Fibroblast of peridontal ligament (primary cell): ENCODE measurements at regions not wholly inside any gene's neighbourhood (a gene's known extent, or its start where the extent isn't known, plus 50 kb on each side); places are given as distances from the start of the nearest gene placed in this dataset.

Source experiments
- DNase-seq: peaks from one replicate; pipeline ENCODE4 v3.0.0-alpha.2; 2010; ENCODE audit errors: extremely low read depth

DNA sequence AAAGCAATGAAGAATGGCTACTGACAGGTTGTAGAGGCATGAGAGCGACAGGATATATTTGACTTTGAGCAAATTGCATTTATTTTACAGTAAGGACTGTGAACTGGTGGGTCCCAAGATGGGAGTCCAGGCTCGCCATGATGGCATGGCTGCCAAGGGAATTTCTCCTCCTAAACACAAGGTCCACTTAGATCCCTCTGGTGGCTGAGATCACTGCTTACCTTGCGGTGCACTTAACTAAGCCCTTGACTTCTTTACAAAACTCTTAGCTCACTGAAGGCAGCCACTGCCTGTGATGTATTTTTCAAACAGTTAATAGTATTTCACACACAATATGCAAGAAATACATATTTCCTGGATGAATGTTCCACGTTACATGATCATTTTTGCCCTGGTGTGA lies 50.3 kb upstream of the SORBS2 start:
- DNase-seq: no peak

DNA sequence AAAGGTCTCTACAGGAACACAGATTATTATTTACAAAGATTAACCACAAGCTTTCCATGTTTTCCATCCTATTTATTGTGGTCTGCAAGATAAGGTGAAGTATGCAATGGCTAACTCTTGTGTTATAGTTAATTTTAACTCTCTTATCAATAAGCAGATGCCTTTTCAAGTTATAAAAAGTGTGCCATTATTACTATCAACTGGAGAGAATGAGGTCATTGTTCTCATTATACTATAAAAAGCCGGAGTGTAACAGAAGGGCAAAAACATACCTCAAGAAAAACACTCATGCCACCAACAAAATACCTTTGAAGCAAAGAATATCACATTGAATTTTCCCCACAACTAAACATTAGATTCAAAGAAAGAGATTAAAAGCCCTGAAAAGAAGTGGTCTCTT lies 52.0 kb upstream of the SORBS2 start:
- no peak for DNase-seq

DNA sequence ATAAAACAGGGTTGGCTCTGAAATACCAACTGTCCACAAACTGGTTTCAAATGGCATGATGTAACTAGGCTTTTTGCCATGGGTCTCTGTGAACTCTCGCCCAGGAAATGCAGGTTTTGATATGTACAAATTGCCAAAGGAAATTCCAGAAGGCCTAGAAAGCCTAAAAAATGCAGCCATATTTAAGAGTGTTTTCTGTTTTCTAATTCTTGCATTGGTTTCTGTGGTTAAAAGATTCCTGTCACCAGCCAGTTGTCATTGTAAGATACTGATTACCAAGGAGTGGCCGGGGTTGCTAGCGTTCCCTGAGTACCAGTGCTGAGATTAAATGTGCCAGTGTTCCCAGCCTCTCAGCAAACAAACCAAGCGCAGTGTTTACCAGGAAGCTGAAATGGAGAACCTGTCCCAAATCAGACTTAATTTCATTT lies 53.9 kb upstream of the SORBS2 start:
- DNase-seq: peak; percentile 75

DNA sequence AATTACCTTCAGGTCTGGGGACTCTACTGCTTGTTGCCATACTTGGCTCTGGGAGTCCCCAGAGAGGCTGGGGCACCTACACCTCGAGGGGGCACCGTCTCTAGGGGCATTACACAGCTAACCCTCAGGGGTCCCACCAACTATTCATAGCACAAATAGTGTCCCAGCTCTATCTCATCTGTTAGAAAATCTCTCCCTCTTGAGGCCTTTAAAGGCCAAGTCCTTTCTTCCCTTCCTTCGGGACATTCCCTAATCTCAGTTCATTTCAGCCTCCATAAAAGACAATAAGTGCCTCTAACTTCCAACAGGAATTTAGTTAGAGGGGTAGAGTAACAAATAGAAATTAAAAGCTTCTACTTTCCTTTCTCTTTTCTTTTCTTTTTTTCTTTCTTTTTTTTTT lies 55.8 kb upstream of the SORBS2 start:
- no peak for DNase-seq

DNA sequence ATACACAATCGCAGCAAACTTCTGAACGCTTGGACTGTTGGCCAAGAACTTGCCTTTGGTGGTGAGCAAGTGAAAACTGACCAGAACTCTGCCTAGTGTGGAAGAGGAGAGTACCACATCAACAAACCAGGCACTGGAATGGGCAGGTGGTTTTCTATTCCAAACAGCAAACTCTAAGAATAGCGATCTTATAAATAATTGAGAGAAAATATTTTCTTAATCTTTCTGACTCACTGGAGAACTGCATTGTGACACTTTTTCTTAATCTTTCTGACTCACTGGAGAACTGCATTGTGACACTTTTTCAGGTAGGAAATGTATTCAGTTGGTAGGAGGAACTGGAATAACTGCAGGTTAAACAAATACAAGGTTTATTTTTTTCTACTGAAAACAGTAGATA lies 57.0 kb upstream of the SORBS2 start:
- no peak for DNase-seq

DNA sequence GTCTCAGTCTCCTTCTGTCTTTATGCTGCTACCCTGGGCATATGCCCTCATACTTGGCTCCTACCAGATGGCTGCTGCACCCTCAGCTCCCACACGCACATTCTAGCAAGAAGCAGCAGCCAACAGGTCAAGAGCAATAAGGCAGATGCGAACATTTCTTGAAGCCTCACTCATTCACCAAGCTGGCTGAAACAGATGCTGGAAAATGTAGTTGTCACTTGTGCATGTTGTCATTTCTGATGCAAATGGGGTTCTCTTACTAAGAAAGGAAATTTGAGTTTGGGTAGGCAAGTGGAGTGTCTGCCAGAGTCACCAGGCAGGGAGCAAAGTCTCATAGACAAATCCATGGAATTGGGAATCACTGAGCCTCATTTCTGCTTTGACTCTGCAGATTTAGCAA lies 57.4 kb upstream of the SORBS2 start:
- DNase-seq: no peak

DNA sequence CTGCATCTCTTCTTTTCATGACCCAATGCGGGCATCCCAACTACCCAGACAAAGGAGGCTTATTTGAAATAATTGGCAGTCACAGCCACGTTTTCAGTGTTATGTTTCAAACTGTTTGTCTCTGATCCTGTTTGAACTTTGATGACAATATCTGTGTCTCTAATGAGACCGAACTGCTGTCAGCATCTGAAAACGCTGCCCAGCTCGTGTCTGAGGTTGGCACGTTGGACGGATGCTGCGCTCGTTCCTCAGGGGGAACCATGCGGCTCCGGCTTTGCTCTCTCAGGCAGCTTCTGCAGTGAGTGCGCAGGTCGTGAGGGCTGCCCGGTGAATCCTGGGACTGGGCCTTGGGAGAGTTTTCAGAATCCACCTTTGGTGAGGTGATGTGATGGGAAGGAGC lies 58.4 kb upstream of the SORBS2 start:
- DNase-seq: no peak

DNA sequence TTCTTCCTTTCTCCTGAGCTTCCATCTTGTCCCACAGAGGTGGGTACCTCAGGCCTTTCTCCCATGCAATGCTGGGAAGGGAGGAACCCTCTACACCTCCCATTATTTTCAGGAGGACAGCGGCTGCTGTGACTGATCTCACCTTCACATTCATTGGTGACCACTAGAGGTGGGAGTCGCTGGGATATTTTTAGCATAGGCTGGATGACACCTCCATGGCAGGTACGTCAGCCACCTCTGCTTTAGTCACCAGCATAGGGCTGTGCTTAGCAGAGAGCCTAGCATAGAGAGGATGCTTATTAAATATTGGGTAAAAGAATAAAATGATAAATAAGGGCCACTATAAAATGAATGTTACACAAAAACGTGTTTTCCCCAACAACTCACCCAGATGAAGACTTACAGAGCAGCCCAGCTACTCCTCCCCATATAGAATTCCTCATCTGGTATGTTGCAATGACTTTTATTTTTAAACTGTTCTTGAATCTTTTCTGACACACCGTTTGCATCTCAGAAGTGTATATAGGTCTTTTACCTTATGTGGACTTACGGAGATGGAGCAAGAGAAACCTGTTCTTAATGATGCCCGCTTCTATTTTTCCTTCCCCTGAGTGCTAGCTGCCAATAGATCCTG lies 60.9 kb upstream of the SORBS2 start:
- DNase-seq: peak; percentile 19

DNA sequence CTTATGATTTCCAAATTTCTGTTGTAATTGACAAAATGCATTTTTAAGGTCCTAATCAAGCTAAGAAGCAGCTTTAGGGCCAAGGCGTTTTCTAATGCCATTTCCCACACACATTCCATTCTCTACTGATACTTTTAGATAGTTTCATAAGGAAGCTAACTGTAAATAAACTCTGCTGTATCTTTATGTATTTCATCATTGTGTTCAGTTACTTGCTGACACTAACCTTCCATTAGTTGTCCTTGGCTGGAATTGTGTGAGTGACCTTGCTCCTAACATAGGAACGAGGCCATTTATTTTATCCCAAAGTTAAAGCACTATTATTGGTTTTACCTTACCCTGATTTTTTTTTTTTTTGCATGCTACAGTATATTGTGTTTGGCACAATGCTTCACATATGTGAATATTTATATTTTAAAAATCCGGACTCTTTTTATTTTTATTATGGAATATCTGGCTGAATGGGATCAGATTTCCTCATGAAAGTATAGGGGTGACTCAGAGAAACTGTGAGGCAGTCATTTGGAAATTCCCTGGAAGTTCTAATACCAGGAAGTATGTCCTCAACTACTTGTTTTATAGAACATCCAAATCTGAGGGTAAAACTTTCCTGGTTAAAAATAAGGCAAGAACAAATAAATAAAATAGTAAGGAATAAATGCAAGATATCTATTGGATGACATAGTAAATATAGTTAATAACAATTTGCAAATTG lies 62.7 kb upstream of the SORBS2 start:
- peak; percentile 67 for DNase-seq

DNA sequence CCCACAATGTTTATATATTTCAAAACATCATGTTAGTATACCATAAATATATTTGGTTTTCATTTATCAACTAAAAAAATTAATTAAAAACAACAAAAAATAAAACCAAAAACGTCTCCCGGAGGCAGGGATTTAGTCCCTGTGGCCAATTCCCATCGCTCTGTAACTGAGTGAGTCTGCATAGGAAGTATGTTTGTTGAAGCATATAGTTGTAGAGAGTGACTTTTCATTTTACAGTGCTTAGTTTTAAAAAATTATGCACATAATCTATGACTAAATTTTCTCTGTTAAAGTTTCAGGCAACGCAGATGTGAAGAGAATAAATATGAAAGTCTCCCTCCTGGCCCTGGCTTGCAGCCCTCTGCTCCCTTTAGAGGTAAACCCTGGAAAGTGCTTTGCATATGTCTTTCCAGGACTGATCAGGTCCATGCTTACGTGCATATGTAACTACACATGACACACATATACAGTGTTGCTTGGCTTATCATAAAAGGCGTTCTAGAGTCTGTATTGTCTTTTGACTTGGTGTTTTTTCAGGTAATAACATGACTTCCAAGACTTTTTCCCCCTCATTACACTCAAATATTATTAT lies 63.4 kb upstream of the SORBS2 start:
- no peak for DNase-seq

DNA sequence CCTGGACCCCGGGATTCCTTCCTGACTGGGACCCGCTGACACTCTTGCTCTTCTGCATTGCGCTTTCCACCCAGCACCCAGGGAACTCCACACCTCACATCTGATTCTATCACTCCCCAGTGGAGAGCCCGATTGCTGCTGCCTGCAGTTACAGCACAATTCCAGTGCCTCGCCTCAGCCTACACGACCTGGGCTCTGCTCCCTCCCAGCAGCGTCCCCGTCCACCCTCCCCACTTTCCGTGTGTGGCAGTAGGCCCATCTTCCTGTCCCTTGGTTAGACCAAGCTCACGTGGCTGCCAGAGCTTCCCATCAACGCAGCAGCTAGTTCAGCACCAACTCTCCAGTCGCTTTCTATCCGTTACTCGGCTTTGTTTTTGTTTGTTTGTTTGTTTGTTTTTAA lies 66.6 kb upstream of the SORBS2 start:
- no peak for DNase-seq

DNA sequence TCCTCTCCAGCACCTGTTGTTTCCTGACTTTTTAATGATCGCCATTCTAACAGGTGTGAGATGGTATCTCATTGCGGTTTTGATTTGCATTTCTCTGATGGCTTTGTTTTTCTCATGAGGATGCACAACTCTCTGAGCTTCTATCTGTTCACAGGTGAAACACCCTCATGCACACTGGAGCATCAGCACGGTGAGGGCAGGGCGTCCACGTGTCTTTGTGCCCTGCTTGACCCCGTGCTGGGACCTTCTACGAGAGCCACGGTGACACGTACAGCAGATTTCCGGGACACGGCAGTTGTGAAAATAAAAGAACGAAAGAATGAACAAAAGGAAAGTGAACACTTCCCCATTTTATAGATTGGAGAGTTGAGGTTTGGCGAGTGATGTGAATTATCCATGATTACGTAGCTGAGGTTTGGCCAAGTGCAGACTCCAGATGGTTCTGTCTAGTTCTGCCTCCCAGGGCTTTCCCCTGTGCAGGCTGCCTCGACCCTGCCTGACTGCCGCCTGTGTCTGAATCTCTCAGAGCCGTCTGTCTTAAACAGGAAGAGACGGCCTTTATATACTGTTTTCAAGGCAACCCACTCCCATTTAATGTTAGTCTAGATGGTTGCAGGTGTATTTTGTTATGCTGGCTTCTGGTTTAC lies 67.8 kb upstream of the SORBS2 start:
- no peak for DNase-seq

DNA sequence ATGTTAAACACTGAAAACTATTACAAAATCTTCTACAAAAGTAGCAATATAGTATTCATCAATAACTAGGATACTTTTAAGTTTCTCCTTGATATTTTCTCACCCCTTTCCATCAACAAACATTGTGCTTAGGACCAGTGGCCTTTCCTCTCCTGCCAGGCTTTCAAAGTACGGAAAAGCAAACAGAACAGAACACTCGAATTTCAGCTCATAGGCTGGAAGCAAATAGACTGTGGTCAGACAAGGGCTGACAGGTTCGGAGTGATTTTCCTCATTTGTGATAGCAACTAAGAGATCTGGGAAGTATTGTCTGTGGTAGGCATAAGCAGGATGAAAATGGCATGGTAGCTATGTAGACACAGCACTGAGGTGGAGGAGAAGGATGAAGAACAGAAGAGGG lies 68.6 kb upstream of the SORBS2 start:
- no peak for DNase-seq

DNA sequence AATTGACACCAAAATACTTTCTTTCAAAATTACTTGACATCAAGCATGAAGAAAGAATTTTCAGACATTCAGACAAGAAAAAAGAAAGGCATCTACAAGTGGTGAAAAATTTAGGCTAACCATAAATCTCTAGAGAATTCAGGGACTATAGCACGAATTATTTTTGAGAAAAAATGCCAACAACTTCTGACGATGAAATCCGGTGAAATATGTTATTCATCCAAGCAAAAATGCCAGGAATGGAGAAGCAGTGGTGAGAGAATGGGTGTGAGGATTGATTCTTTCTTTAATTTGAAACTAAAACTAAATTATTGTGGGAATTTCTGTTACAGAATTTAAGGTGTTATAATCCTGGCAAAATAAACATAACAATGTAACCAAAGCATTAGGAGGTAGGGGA lies 69.4 kb upstream of the SORBS2 start:
- DNase-seq: peak; percentile 82

DNA sequence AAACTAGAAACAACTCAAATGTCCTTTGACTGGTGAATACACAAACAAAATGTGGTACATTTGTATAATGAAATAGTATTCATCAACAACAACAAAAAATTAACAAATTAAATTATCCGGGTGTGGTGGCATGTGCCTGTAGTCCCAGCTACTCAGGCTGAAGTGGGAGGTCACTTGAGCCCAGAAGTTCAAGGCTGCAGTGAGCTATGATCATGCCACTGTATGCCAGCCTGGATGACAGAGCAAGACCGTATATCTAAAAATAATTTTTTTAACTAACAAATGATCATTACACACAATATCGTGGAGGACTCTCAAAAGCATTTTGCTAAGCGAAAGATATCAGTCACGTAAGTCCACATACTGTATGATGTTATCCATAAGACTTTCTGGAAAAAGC lies 71.6 kb upstream of the SORBS2 start:
- no peak for DNase-seq

DNA sequence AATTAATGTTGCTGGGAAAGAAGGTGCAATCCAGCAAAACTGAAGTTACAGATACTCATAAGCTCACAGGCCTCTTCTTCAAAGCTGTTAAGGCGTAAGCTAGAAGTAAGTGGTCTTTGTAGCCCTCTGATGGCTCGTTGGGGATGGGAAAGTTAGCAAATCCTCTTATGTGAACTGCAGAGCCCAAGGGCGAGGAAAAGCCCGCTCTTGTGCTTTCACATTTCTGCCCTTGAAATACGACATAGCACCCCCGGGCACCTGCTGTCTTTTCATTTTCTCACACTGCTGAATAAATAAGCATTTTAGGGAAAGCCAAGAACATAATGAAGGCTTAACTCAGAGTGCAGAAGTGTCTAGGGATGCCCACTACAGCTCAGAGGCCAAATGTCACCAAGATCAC lies 73.1 kb upstream of the SORBS2 start:
- no peak for DNase-seq

DNA sequence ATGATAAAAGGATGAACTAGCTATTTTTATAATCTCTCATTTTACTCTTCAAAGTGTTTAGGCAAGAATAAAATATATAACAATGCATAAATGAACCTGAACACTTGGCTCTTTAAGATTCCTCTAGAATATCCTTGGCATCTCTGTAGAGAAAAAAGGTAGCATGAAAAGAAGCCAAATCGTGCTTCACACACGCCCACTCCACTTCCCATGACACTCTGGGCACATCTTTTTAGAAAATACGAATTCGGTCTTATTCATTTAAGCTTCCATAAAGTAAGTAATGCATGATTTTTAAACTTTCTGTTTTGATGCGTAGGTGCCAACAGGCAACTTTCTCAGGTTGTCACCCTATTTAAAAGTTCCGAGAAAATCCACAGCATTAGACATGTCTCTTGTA lies 73.6 kb upstream of the SORBS2 start:
- no peak for DNase-seq

DNA sequence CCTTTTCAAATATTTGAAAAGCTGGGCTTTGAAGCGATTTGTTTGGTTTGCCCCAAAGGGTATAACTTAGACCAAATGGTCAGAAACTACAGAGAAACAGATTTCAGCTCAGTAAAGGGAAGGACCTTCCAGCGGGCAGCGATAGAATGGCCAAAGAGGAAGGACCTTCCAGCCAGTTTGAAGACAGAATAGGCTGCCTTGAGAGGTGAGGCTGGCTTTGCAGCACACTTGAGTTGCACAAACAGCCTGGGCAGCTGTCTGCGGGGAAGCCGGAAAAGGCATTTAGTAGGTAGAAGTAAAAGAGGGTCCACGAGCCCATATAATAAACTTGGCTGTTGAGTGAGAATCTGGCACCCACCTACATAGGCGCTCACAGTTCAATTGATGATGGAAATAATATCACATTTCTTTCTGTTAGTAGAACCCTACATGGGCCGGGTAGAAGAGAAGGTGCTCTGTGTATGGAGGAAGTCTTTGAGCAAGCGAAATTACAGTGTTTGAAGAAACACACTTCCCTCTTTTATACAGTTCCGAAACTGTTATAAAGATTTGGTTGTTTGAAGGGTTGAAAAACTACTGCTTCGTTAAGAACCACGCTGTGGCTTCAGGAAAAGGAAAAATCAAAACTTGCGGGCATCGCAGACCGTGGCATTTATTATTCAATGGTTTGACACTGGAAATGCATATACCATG lies 75.0 kb upstream of the SORBS2 start:
- DNase-seq: no peak

DNA sequence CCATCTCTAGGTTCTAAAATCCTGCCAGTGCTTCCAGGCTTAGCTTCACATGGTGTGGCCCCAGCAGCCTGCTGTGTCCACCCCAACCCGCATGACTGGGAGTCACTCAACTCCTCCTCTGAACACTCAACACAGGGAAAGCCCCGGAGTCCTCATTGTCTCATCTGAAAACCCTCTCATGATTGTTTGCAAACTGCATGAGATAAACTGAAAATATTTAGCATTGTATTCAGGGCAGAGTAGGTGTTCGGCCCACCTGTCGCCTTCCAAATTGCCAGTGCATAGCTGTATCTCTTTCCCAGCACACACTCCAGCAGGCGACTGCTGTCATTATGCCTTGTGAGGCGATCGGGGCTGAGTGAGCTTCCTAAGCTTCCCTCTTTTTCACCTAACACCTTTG lies 76.7 kb upstream of the SORBS2 start:
- DNase-seq: no peak

DNA sequence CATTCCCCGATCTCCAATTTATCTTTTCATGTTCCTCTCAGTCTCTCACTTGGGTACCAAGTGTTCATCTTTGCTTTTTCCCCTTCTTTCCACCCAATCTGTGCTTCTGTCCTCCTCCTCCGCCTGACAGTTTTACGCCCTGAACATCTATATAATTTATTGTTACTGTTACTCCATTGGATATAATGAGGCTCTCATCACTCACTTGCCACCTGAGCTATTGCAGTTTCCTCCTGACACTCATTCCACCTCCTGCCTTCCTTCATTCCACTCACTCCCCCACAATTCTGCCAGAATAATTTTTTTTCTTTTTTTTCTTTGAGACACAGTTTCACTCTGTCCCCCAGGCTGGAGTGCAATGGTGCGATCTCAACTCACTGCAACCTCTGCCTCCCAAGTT lies 77.6 kb upstream of the SORBS2 start:
- DNase-seq: no peak

DNA sequence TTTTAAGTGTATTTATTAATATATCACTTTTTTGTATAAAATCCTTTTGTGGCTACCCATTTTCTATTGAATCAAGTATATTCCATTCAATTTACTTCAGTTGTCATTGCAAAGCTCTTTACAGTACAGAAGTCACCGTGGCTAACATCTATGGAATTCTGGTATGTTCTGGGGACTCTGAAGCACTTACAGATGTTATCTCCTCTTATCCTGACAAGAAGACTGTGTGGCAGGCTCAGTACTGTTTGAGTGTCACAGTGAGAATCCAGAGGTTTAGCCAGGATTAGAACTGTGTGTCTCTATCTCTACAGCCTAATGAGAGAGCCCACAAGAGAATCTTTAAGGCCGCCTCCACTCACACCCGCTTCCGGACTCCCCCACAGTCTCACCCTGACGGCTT lies 78.2 kb upstream of the SORBS2 start:
- no peak for DNase-seq

DNA sequence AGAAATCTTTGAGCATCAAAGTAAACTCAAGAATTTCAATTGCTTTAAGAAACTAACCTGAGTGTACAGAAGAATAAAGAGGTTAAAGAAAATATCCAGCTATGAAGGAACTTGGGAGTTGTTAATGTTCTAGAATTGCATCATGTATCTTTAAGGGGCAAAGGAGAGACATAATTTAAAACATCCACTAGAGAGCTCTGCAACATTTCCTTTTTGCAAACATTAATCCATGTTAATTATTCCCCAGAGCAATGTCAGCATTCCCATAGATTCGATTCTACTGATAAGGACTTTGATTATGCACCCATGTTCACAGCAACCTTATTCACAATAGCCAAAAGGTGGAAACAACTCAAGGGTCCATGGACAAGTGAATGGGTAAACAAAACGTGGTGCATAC lies 80.2 kb upstream of the SORBS2 start:
- DNase-seq: peak; percentile 65
